Suppressor macrophage treated with lipopolysaccharide for 1 hour (primary cell): ENCODE measurements at regions not wholly inside any gene's neighbourhood (a gene's known extent, or its start where the extent isn't known, plus 50 kb on each side); places are given as distances from the start of the nearest gene placed in this dataset.

Experiments used
- DNase-seq, 3 donors: peaks; one replicate each; pipeline ENCODE4 v3.0.0-alpha.2; 2020 to 2022

DNA sequence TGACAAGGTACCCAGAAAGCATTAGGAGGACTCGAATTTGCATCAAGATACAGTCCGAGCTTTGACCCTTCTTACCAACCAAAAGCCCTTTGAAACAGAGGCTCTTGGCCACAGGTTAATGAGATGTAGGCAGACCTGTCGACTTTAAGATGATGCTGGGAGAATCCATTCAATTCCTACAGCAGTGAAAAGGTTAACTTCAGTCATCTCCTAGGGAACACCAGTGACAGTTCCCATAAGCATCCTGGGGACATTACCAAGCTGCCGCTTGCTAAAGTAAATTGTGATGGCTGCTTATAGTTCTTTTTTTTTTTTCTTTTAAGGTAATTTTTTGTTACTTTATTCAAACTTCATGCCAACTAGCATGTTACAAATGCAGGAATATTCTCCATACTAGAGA lies 379.3 kb downstream of the SOX11 start:
- no peak for DNase-seq

DNA sequence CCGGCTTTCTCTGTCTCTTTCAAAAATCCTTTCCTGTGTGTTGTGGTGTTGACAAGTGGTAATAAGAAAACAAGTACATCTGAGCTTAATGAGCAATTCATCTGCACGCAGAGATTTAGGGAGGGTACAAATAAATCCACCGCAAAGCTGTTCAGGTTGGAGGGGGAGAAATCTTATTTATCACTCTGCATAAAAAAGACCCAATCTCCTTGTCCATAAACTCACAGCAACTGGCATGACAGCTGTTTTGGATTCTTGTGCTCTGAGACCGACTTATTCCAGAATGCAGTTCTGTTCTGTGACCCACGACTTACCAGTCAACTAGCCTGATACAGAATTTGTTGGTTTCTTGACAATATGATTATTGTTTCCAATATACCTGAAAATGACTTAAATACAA lies 380.1 kb downstream of the SOX11 start:
- DNase-seq: no peak

DNA sequence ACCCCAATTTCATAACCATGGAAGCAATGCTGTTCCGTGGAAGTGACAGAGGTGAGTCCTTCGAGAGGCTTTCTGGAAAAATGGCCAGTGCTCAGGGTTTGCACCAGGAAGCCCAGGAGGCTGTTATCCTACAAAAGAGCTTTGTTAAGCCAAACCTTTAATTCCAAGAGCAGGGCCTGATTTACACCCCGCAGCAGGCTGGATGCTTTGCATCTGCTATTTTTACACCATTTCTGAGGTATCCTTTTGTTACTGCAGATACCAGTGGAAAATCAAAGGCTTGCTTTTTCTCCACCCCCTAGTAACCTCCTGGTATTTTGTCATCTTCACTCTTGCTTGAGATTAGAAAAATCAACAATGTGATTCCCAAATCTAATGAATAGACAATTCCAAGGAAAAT lies 380.6 kb downstream of the SOX11 start:
- DNase-seq: no peak

GRCh38 chr2:6073191-6074088 lies 381.3 kb downstream of the SOX11 start:
- DNase-seq: no peak

DNA sequence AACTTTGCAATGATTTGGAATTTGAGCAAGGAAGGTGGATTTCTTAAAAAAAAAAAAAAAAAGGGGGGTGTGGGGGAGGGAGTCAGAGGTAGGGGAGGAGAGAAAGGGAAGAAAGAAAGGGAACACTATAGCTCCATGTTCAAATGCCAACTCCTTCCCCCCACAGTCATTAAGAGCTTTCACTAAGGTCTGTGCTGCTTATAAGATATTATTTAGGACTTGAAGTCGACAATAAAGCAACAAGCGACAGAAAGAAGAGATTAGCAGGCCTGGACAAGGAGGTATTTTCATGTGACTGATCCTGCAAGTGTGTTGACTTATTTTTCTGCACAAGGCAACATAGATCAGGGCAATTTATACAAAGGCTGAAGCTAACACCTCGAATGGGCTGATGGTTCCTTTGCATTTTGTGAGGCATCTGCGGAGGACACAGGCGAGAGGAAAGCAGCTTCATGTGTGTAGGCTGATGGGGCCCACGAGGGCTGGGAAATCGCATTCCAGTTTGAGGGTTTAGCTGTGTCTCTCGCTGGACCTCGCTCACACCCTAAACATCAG lies 382.0 kb downstream of the SOX11 start:
- no peak for DNase-seq

DNA sequence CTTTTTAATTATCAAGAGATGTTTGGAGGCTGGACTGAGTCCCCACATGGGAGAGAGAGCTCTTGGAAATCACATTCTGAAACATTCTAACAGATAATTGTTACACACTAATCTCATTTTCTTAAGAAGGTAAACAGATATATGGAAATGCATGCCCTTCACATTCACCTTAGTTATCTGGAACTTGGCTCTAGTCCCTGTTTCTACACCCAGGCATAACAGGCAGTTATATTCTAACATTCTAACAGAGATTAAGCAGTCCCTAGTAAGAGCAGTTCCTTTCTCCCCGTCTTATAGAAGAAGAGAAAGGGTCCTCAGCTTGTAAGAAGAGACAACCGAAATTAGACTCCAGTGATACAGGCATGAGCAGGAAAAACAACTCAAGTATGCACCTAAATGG lies 385.4 kb downstream of the SOX11 start:
- DNase-seq: no peak

GRCh38 chr2:6078414-6078813 lies 386.2 kb downstream of the SOX11 start:
- no peak for DNase-seq

- DNase-seq: no peak
Observed at GRCh38 chr2:6079405-6079804, 387.2 kb downstream of the SOX11 start.

DNA sequence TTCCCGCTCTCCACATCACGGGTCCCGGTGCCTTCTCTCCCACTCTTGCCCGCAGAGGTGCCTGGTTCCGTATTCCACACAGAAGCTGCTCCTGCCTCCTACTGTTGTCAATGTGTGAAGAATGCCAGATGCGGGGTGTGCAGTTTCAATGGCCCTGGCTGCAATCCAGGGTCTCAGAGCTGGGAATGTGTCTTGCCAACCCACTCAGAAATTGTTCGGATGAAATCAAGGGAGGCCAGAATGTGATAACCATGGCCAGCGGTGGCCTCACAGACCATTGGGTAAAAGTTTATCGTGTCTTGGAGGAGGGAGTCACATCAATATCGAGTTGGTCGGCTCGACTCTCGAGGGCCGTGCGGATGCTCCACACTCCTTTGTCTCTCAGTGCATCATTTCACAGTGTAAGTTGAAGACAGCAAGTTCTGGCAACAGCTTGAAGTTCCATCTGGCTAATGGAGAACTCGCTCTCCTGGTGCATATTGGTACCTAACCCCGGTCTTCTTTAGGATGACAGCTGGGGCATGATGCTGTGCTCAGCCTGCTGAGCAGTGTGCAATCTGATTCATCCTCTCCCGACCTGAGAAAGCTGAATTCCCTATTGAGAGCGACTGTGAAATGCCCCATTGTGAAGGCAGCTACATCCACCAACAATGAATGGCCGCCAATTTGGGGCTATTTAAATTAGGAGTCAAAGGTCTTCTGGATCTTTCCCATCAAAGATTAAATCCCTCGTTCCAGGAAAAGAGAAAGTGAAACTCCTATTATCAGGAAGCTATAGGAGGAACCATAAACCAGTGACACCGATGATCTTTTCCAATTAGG lies 389.0 kb downstream of the SOX11 start:
- DNase-seq: no peak

- DNase-seq: no peak
Observed at GRCh38 chr2:6081955-6082624, 389.9 kb downstream of the SOX11 start.

GRCh38 chr2:6082625-6083018 lies 390.4 kb downstream of the SOX11 start:
- no peak for DNase-seq

- DNase-seq: no peak
Observed at GRCh38 chr2:6083136-6083535, 391.0 kb downstream of the SOX11 start.

- no peak for DNase-seq
Observed at GRCh38 chr2:6089474-6089873, 397.3 kb downstream of the SOX11 start.

DNA sequence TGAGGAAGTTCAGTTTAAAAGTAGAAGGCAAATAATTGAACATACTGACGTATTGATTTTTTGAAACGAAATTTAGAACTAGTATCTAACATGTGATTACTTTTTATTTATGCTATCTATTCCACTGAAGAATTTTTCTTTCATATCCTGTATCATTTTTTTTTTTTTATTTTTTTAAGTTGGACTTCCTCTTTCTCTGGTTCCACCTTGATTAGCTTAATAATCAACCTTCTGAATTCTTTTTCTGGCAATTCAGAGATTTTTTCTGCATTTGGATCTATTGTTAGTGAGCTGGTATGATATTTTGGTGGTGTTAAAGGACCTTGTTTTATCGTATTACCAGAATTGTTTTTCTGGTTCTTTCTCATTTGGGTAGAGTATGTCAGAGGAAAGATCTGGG lies 411.2 kb downstream of the SOX11 start:
- DNase-seq: no peak

GRCh38 chr2:6103949-6104348 lies 411.8 kb downstream of the SOX11 start:
- no peak for DNase-seq

- DNase-seq: no peak
Observed at GRCh38 chr2:6107290-6107689, 415.1 kb downstream of the SOX11 start.

- DNase-seq: no peak
Observed at GRCh38 chr2:6109831-6110230, 417.6 kb downstream of the SOX11 start.

GRCh38 chr2:6111781-6112261 lies 419.6 kb downstream of the SOX11 start:
- no peak for DNase-seq

GRCh38 chr2:6113786-6114185 lies 421.6 kb downstream of the SOX11 start:
- DNase-seq: no peak

- DNase-seq: no peak
Observed at GRCh38 chr2:6127718-6128117, 435.5 kb downstream of the SOX11 start.

DNA sequence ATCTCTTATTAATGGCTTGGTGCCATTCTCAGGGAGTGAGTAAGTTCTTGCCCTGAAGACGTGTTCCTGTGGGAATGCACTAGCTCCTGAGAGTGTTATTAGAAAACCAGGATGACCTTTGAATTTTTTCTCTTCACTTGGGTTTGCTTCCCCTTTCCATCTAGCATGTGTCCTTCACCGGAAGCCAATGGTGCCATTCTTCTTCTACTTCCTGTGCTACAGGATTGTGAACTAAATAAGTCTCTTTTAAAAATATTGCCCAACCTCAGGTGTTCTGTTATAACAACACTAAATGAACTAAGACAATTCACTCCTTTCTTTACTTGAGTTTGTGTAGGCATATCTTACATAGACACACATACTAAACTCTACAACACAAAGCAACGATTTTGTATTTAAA lies 447.0 kb downstream of the SOX11 start:
- DNase-seq: no peak

DNA sequence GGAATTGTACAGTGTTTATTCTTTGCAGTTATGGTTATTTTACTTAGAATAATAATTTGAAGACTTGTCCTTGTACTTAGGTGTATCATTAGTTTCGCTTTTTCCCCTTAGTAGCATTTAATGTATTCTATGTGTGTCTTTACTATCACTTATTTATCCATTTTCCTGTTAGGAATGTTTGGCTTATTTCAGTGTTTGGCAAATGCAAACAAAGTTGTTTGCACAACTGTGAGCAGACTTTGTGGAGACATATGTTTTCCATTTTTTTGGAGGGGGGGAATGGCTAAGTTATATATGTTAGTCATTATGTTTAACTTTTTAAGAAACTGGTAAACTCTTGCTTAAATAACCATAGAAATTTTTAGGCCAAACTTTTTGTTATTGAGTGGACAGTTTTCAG lies 447.7 kb downstream of the SOX11 start:
- DNase-seq: no peak

GRCh38 chr2:6140509-6140908 lies 448.3 kb downstream of the SOX11 start:
- no peak for DNase-seq
